ENCODE measurements at regions not wholly inside any gene's neighbourhood (a gene's known extent, or its start where the extent isn't known, plus 50 kb on each side); places are given as distances from the start of the nearest gene placed in this dataset.

- H3K4me1 ChIP-seq (ENCODE audit: control insufficient read depth in 1 of 2, insufficient read depth in 2 of 2, low read length in 2 of 2) = peaks cover 70 to 76% of the 10 kb centered on the region in 2 donors
- intact Hi-C loops (cut with micrococcal nuclease) = loop anchor here (2.0 to 10.0 kb wide), 2 partner anchors 51 kb away; partner anchors contain the start of gene SLC44A1 (in 2 of the 2)
Measured at GRCh38 chr9:105193560-105193959, 50.9 kb upstream of the SLC44A1 start.

GRCh38 chr9:105194234-105194633 lies 50.2 kb upstream of the SLC44A1 start:
- no peak for TF ChIP-seq CTCF (IDR thresholded peaks at IDR 0.05)
- peak overlapping the region in 5 of 7 donors; percentile 16 to 66 (median 57) for H3K27ac Mint-ChIP-seq
- intact Hi-C loops (cut with micrococcal nuclease) = loop anchor here in 1 of 2 donors (10.0 kb wide), 1 partner anchor 51 kb away; the partner anchor contains the start of gene SLC44A1
- Histone ChIP-seq H3K27me3 (ENCODE audit: control insufficient read depth in 2 of 2, insufficient read depth in 2 of 2, low read length in 2 of 2) (no peaks in the 10 kb centered on the region), H3K4me2 (replicated peaks; ENCODE audit: extremely low read depth, low read length, poor library complexity, severe bottlenecking) (peak overlapping the region; percentile 11), H2AFZ (ENCODE audit: insufficient read depth, low read depth, low read length, poor library complexity, severe bottlenecking) (no peak overlapping the region), H3K9me3 (replicated peaks in 1 of 2; ENCODE audit: control insufficient read depth in 1 of 2, insufficient read depth in 1 of 2, low read length in 2 of 2) (no peaks in the 10 kb centered on the region), H3K4me1 (ENCODE audit: control insufficient read depth in 1 of 2, insufficient read depth in 2 of 2, low read length in 2 of 2) (peaks cover 70 to 76% of the 10 kb centered on the region in 2 donors), H3K4me3 (replicated peaks in 1 of 3; ENCODE audit: low read depth in 2 of 3, low read length in 3 of 3) (no peak overlapping the region), H3K27ac (ENCODE audit: low read depth in 1 of 2, low read length in 2 of 2) (no peak overlapping the region), H3K79me2 (ENCODE audit: insufficient read depth, low read length) (peaks cover 4% of the 10 kb centered on the region), H3K36me3 (replicated peaks in 1 of 2; ENCODE audit: control insufficient read depth in 1 of 2, insufficient read depth in 2 of 2, low read length in 2 of 2) (no peaks in the 10 kb centered on the region), H4K20me1 (ENCODE audit: insufficient read depth, low read length) (no peaks in the 10 kb centered on the region), H3K9ac (ENCODE audit: insufficient read depth, low read length, poor library complexity, severe bottlenecking) (no peak overlapping the region)
- H3K36me3 Mint-ChIP-seq = peaks cover 0 to 10% of the 10 kb centered on the region in 2 donors
- peaks cover 0 to 8% (median 2%) of the 10 kb centered on the region in 3 donors for H3K27me3 Mint-ChIP-seq (ENCODE audit: low read depth in 3 of 3)
- peaks cover 73% of the 10 kb centered on the region for H3K4me1 Mint-ChIP-seq
- H3K4me3 Mint-ChIP-seq = no peak overlapping the region
- H3K9me3 Mint-ChIP-seq = peaks cover 0 to 6% (median 3%) of the 10 kb centered on the region in 7 donors
- DNase-seq = peak in 2 of 3 donors; percentile 26 to 49
- 29% methylated on average over 3 of the region's 4 CpGs for WGBS (ENCODE audit: insufficient coverage)

More at GRCh38 chr9:105193560-105193959, 50.9 kb upstream of the SLC44A1 start:
- Histone ChIP-seq H3K27me3 (ENCODE audit: control insufficient read depth in 2 of 2, insufficient read depth in 2 of 2, low read length in 2 of 2) (no peaks in the 10 kb centered on the region), H3K79me2 (ENCODE audit: insufficient read depth, low read length) (peaks cover 4% of the 10 kb centered on the region), H3K4me2 (replicated peaks; ENCODE audit: extremely low read depth, low read length, poor library complexity, severe bottlenecking) (no peak overlapping the region), H4K20me1 (ENCODE audit: insufficient read depth, low read length) (no peaks in the 10 kb centered on the region), H3K9ac (ENCODE audit: insufficient read depth, low read length, poor library complexity, severe bottlenecking) (no peak overlapping the region), H3K9me3 (replicated peaks in 1 of 2; ENCODE audit: control insufficient read depth in 1 of 2, insufficient read depth in 1 of 2, low read length in 2 of 2) (no peaks in the 10 kb centered on the region), H3K36me3 (replicated peaks in 1 of 2; ENCODE audit: control insufficient read depth in 1 of 2, insufficient read depth in 2 of 2, low read length in 2 of 2) (no peaks in the 10 kb centered on the region), H3K27ac (ENCODE audit: low read depth in 1 of 2, low read length in 2 of 2) (no peak overlapping the region), H3K4me3 (replicated peaks in 1 of 3; ENCODE audit: low read depth in 2 of 3, low read length in 3 of 3) (no peak overlapping the region), H2AFZ (ENCODE audit: insufficient read depth, low read depth, low read length, poor library complexity, severe bottlenecking) (no peak overlapping the region)
- H3K27me3 Mint-ChIP-seq (ENCODE audit: low read depth in 3 of 3) = peaks cover 0 to 10% (median 2%) of the 10 kb centered on the region in 3 donors
- TF ChIP-seq CTCF (IDR thresholded peaks at IDR 0.05) = no peak
- 24% methylated on average over 2 of the region's 3 CpGs for WGBS (ENCODE audit: insufficient coverage)
- peaks cover 73% of the 10 kb centered on the region for H3K4me1 Mint-ChIP-seq
- H3K36me3 Mint-ChIP-seq = peaks cover 0 to 11% of the 10 kb centered on the region in 2 donors
- H3K4me3 Mint-ChIP-seq = no peak overlapping the region
- H3K9me3 Mint-ChIP-seq = peaks cover 0 to 9% (median 3%) of the 10 kb centered on the region in 7 donors
- peak overlapping the region in 4 of 7 donors; percentile 6 to 84 (median 40) for H3K27ac Mint-ChIP-seq
- DNase-seq = peak in 1 of 3 donors; percentile 16

All from CD14-positive monocyte (primary cell).